ENCODE measurements at regions not wholly inside any gene's neighbourhood (a gene's known extent, or its start where the extent isn't known, plus 50 kb on each side); places are given as distances from the start of the nearest gene placed in this dataset.

- DNase-seq = no peak
- no peak overlapping the region for H3K4me3 Mint-ChIP-seq (ENCODE audit: unreplicated experiment)
- peaks cover 3% of the 10 kb centered on the region for H3K4me1 Mint-ChIP-seq (ENCODE audit: low read depth, unreplicated experiment)
- H3K36me3 Mint-ChIP-seq (ENCODE audit: unreplicated experiment) = no peaks in the 10 kb centered on the region
- no peak for TF ChIP-seq CTCF (IDR thresholded peaks at IDR 0.05; ENCODE audit: partially characterized antibody, unreplicated experiment)
- no peaks in the 10 kb centered on the region for H3K9me3 Mint-ChIP-seq (ENCODE audit: unreplicated experiment)
- H3K27me3 Mint-ChIP-seq (ENCODE audit: unreplicated experiment) = no peaks in the 10 kb centered on the region
- no peak overlapping the region for H3K27ac Mint-ChIP-seq (ENCODE audit: unreplicated experiment)
Measured at GRCh38 chr4:96713271-96713850, 873.5 kb downstream of the PDHA2 start.

- Mint-ChIP-seq H3K27me3 (ENCODE audit: unreplicated experiment) (no peaks in the 10 kb centered on the region), H3K4me1 (ENCODE audit: low read depth, unreplicated experiment) (no peaks in the 10 kb centered on the region), H3K9me3 (ENCODE audit: unreplicated experiment) (no peaks in the 10 kb centered on the region), H3K4me3 (ENCODE audit: unreplicated experiment) (no peak overlapping the region), H3K27ac (ENCODE audit: unreplicated experiment) (no peak overlapping the region), H3K36me3 (ENCODE audit: unreplicated experiment) (no peaks in the 10 kb centered on the region)
- DNase-seq = no peak
- no peak for TF ChIP-seq CTCF (IDR thresholded peaks at IDR 0.05; ENCODE audit: partially characterized antibody, unreplicated experiment)
Measured at GRCh38 chr4:96729641-96730040, 889.7 kb downstream of the PDHA2 start.

GRCh38 chr4:96730432-96730831 lies 890.5 kb downstream of the PDHA2 start:
- Mint-ChIP-seq H3K27me3 (ENCODE audit: unreplicated experiment) (no peaks in the 10 kb centered on the region), H3K9me3 (ENCODE audit: unreplicated experiment) (no peaks in the 10 kb centered on the region)

GRCh38 chr4:96736352-96736889 lies 896.5 kb downstream of the PDHA2 start:
- Mint-ChIP-seq H3K4me3 (ENCODE audit: unreplicated experiment) (no peak overlapping the region), H3K27me3 (ENCODE audit: unreplicated experiment) (no peaks in the 10 kb centered on the region)

More at GRCh38 chr4:96730432-96730831, 890.5 kb downstream of the PDHA2 start:
- H3K4me1 Mint-ChIP-seq (ENCODE audit: low read depth, unreplicated experiment) = no peaks in the 10 kb centered on the region
- no peak overlapping the region for H3K4me3 Mint-ChIP-seq (ENCODE audit: unreplicated experiment)
- no peak for DNase-seq
- H3K36me3 Mint-ChIP-seq (ENCODE audit: unreplicated experiment) = no peaks in the 10 kb centered on the region
- TF ChIP-seq CTCF (IDR thresholded peaks at IDR 0.05; ENCODE audit: partially characterized antibody, unreplicated experiment) = no peak
- H3K27ac Mint-ChIP-seq (ENCODE audit: unreplicated experiment) = no peak overlapping the region

More at GRCh38 chr4:96736352-96736889, 896.5 kb downstream of the PDHA2 start:
- Mint-ChIP-seq H3K36me3 (ENCODE audit: unreplicated experiment) (no peaks in the 10 kb centered on the region), H3K27ac (ENCODE audit: unreplicated experiment) (no peak overlapping the region), H3K4me1 (ENCODE audit: low read depth, unreplicated experiment) (peaks cover 4% of the 10 kb centered on the region), H3K9me3 (ENCODE audit: unreplicated experiment) (no peaks in the 10 kb centered on the region)
- no peak for TF ChIP-seq CTCF (IDR thresholded peaks at IDR 0.05; ENCODE audit: partially characterized antibody, unreplicated experiment)
- DNase-seq = no peak

All from glutamatergic neuron (in vitro differentiated cells).